NCI-H460 (cell line): ENCODE measurements at regions not wholly inside any gene's neighbourhood (a gene's known extent, or its start where the extent isn't known, plus 50 kb on each side); places are given as distances from the start of the nearest gene placed in this dataset.

Experiments used
- DNase-seq: peaks from one replicate; pipeline ENCODE4 v3.0.0-alpha.2; 2016; ENCODE audit warnings: low read depth; ENCODE audit errors: extremely low read depth

DNA sequence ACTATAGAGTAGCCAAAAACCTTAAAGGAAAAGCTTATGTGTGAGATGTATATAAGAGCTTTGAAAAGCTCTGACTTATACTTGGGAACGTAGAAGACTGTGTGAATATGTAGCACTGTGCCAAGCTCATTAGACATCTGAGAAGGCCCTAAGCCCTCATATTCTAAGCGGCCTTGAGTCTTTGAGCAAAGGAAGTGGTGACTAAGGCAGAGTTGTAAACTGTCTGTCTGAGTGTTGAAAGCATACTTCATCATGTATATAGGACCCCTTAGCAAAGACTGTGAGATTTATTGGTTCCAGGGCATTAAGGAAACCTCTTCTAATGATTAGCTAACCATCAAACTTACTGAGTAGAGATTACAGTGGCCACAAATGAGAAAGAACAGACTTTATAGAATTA, 153.3 kb upstream of the LYPLAL1 start:
- no peak for DNase-seq

DNA sequence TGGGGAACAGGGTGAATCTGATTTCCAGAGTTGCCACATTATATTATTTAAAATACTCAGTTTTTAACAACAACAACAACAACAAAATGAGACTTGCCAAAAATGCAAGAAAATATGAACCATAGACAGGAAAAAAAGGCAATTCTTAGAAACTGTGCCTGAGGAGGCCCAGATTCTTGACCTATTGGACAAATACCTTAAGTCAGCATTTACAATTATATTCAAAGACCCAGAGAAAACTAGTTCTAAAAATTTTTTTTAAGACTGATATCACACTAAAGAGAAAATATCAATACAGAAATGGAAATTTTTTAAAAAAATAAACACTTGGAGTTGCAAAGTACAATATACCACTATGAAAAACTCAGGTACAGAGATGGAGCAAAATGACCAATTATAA, 152.8 kb upstream of the LYPLAL1 start:
- no peak for DNase-seq

GRCh38 chr1:219027146-219027673, 146.5 kb upstream of the LYPLAL1 start:
- DNase-seq, result no peak

DNA sequence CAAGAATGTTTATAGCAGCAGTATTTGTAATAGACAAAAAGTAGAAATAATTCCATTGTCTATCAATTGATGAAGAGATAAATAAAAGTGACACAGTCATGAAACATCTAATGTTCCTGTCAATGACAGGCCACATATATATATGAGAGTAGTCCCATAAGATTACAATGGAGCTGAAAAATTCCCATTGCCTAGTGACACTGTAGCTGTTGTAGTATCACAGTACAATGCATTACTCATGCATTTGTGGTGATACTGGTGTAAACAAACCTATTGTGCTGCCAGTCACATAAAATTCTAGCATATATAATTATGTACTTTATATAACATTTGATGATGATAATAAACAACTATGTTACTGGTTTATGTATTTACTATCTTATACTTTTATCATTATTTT, 141.9 kb upstream of the LYPLAL1 start:
- DNase-seq, result no peak

DNA sequence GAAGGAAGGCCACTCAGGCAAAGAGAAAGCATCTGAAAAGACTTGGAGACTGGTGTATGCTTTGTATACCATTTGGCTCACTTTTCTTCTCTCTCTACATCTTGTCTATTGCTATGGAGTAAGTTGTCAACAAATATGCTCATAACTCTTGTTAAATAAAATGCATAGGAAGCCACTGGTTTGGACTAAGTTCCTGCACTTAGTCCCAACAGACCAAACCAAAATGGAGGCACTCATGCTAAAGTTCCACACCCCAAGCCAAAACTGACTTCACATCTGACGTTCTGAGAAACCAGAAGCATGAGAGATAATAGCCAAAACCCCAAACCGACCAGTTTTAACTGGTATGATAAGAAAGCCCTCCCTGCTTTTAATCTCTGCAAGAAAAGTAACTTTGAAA, 135.3 kb upstream of the LYPLAL1 start:
- no peak for DNase-seq

DNA sequence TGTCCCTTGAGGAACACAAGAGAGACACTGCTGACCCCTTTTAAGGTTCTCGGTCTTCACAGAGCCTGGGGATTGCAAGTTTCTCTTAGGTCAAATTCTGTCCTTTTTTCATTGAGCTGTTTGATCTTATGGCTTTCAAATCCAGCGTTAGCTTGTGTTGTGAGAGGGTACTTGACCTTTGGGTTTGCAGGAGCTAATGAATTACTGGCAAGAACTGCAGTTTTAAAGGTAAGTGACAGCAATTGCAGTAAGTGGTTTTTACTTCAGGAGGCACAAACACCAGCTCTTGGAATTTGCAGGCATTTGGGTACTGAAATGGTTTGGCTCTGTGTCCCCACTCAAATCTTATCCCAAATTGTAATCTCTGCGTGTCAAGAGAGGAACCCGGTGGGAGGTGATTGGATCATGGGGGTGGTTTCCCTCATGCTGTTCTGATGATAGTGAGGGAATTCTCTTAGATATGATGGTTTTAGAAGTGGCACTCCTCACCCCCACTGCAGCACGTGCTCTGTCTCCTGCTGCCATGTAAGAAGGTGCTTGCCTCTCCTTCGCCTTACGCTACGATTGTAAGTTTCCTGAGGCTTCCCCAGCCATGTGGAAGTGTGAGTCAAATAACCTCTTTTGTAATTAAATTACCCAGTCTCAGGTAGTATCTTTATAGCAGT, 134.5 kb upstream of the LYPLAL1 start:
- no peak for DNase-seq

DNA sequence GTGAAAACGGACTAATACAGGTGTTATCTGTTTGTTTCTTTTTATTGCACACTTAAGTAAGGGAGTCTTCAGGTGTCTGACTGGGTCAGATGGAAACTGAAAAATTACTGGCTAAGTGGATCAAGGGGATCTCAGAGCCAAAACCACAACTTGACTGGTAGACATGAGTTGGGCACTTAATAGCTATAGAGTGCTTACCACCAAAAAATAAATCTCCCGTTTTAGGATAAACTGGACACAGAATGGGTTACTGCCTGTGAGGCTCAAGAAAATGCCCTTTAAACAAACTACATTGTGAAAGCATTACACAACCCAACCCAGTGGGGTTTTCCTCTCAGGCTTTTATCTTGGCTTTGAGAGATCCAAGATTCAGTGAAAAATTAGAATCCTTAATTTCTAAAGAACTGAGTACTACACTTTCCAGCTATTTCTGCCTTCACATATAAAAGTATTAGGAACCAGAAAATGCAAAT, 134.0 kb upstream of the LYPLAL1 start:
- DNase-seq, result no peak

- DNase-seq, result no peak
Observed at GRCh38 chr1:219040291-219040690, 133.4 kb upstream of the LYPLAL1 start.

DNA sequence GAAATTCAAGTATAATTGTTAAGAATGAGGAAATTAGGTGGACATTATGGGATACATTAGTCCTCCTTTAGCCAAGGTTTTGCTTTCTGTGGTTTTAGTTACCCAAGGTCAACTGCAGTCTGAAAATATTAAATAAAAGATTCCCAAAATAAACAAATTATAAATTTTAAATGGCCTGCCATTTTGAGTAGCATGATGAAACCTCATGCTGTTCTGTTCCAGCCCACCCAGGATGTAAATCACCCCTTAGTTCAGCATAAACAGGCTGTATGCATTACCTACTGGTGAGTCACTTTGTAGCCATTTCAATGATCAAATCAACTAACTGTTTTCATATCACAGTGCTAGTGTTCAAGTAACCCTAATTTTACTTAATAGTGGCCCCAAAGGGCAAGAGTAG, 132.5 kb upstream of the LYPLAL1 start:
- no peak for DNase-seq

GRCh38 chr1:219041818-219042217, 131.9 kb upstream of the LYPLAL1 start:
- no peak for DNase-seq

- DNase-seq, result no peak
Observed at GRCh38 chr1:219042769-219043168, 130.9 kb upstream of the LYPLAL1 start.

DNA sequence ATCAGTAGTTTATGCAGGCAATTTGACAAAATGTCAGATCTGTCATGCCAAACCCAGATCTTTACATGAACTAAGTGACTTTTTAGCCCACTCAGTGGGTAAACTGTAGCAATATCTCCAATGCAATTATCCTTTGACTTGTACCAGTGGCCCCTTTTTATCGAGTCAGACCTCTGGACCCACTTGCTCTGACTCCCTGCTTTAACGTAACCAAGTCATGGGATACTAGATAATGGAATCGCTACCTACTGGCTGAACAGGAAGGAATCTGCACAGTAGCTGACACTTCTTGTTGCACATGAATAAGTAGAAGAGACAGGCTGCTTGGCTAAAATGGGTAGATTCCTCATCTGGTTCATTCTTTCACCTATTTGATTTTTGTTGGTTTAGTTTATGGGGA, 128.4 kb upstream of the LYPLAL1 start:
- no peak for DNase-seq

GRCh38 chr1:219049501-219049900, 124.2 kb upstream of the LYPLAL1 start:
- no peak for DNase-seq

DNA sequence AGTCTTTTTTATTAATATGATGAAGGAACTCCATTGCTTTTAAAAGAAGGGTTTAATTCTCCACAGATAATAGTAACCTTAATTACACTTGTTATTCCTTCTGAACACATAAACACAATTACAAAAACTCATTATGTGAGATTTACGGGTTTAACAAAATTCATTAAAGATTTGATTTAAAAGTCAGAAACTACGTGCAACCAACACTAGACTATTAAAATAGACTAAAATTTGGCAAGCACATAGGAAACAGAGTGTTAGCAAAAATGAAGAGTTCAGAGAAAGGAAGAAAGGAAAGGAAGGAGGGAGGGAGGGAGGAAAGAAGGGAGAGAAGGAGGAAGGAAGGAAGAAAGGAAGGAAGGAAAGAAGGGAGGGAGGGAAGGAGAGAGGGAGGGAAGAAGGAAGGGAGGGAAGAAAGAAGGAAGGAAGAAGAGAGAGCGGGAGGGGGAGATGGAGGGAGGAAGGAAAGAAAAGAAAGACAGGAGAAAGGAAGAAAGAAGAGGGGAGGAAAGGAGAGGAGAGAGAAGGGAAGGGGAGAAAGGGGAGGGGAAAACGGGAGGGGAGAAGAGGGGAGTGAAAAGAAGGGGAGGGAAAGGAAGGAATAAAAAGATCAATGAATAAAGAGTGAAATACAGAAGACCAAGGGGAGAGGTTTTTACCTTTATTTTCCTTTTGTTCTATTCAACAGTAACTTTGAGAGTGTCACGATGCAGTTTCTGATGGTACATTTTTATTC, 123.4 kb upstream of the LYPLAL1 start:
- DNase-seq, result no peak

DNA sequence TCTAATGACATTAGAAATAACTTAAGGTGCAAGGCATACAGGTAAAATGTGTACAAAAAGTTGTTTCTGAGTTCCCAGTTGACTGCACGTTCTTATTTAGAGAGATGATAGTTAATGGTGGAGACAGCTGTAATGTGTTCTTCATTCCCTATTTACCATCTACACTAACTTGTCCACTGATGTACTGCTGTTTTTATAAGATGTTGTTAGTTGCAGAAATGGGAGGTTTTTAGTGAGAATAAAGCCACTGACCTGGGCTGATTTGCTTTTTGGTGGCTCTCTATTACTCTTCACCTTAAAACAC, 122.9 kb upstream of the LYPLAL1 start:
- DNase-seq, result no peak

- DNase-seq, result no peak
Observed at GRCh38 chr1:219051547-219051946, 122.1 kb upstream of the LYPLAL1 start.

GRCh38 chr1:219058891-219059820, 114.5 kb upstream of the LYPLAL1 start:
- DNase-seq, result no peak

GRCh38 chr1:219060798-219061197, 112.9 kb upstream of the LYPLAL1 start:
- no peak for DNase-seq

DNA sequence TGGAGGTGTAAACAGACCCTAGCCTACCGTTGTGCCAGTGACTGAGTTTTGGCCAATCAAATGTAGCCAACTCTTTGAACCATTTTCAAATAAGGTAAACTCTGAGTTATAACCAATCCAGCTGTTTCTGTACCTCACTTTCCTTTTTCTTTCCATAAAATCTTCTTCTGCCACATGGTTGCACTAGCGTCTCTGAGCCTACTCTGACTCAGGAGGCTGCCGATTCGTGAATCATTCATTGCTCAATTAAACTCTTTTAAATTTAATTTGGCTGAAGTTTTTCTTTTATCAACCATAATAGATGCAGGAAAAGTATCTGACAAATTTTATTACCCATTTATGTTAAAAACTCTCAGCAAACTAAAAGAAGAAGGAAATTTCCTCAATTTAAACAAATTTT, 111.5 kb upstream of the LYPLAL1 start:
- no peak for DNase-seq

DNA sequence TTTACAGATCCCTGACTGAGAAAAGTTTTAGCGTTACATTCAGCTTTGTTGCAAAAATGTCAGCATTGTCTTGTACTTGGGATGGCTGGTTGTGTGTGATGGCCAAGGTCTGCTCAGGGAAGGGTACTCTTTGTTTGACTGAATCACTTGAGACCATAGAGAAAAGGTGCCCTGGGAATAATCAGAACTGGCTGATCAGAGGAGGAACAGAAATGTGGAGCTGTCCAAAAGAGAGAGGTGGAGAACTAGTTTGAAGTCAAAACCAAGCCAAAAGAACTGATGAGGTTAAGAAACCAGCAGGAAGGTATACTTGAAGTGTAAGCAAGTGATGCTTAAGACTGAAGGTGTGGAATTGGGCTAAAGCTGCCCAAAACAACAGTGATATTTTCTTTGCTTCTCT, 107.6 kb upstream of the LYPLAL1 start:
- DNase-seq, result no peak

DNA sequence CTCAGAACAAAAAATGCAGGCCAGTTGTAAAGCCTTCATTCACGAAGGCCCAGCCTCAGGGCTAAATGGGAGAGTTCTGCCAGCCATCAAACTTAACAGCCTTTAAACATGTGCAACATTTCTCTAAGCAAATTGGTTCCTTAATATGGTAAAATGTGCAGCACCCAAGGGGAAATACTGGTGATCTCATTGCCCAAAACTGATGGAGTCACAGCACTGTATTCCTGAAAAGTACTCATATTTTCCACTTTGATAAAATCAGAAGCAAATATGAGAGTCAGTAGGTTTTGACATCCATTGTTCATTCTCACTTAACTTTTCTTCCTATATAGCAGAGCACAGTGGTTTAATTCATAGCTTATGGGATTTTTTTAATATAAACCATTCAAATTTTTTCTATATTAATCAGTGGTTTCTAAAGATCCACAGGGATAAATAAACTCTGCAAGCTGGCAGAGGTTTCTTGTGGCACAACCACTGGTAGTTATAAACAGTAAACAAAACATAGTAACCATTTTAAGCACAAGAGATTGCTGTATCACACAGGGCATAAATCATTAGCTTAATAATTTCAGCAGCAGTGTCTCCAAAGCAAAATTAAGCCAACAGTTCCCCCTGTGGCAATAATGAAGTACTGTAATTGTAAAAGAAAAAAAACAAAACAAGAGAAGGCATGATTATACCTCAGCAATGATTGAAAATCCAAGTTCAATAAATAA, 106.9 kb upstream of the LYPLAL1 start:
- DNase-seq, result no peak
